Osteocyte (in vitro differentiated cells): ENCODE measurements at regions not wholly inside any gene's neighbourhood (a gene's known extent, or its start where the extent isn't known, plus 50 kb on each side); places are given as distances from the start of the nearest gene placed in this dataset.

Experiments
- DNase-seq: peaks from one replicate; pipeline ENCODE4 v3.0.0; 2021; ENCODE audit warnings: mixed read lengths; ENCODE audit not compliant: unreplicated experiment; ENCODE audit errors: extremely low spot score
- H3K27ac Mint-ChIP-seq: one replicate; pipeline ENCODE4 v1.8.0; 2021; ENCODE audit warnings: mild to moderate bottlenecking, mixed read lengths; ENCODE audit not compliant: unreplicated experiment
- H3K27me3 Mint-ChIP-seq: one replicate; pipeline ENCODE4 v1.8.0; 2021; ENCODE audit warnings: mixed read lengths; ENCODE audit not compliant: unreplicated experiment
- H3K36me3 Mint-ChIP-seq: one replicate; pipeline ENCODE4 v1.8.0; 2021; ENCODE audit warnings: mixed read lengths; ENCODE audit not compliant: unreplicated experiment
- H3K4me1 Mint-ChIP-seq: one replicate; pipeline ENCODE4 v1.8.0; 2021; ENCODE audit warnings: mixed read lengths; ENCODE audit not compliant: unreplicated experiment
- H3K4me3 Mint-ChIP-seq: one replicate; pipeline ENCODE4 v1.8.0; 2021; ENCODE audit warnings: mild to moderate bottlenecking, moderate library complexity, mixed read lengths; ENCODE audit not compliant: unreplicated experiment
- H3K9me3 Mint-ChIP-seq: one replicate; pipeline ENCODE4 v1.8.0; 2021; ENCODE audit warnings: mixed read lengths; ENCODE audit not compliant: unreplicated experiment
- TF ChIP-seq, protein P1 (sequence below): fragments of 200-600 bp; sonication (generic); IDR thresholded peaks from 2 replicates; pipeline ENCODE4 v1.5.0; 2021; ENCODE audit warnings: antibody characterized with exemption, mild to moderate bottlenecking, moderate library complexity

DNA sequence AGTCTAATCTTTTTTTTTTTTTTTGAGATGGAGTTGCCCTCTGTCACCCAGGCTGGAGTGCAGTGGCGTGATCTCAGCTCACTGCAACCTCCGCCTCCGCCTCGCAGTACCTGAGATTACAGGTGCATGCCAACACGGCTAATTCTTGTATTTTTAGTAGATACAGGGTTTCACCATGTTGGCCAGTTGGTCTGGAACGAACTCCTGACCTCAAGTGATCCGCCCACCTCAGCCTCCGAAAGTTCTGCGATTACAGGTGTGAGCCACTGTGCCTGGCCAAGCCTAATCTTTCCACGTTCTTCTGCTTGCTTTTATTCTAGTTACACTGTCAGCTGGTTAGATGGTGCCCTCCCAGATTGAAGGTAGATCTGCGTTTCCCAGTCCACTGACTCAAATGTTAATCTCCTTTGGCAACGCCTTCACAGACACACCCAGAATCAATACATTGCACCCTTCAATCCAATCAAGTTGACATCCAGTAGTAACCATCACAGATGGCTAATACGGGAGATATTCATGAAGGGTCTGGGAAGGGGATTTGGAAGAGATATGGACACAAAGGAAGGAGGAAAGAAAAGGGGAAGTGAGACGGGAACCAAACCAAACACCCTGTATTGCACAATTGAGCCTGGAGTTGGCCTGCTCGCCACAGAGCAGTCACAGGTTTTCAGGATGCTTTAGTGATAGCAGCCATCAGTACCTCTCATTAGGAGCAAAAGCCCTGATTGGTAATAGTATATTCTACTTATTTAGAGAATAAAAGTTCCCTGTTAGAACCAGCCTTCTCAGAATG lies 229.8 kb downstream of the PIK3C3 start:
- Mint-ChIP-seq H3K9me3 (no peaks in the 10 kb centered on the region), H3K36me3 (no peaks in the 10 kb centered on the region), H3K27me3 (no peaks in the 10 kb centered on the region), H3K4me1 (peaks cover 18% of the 10 kb centered on the region), H3K4me3 (no peak overlapping the region), H3K27ac (no peak overlapping the region)
- TF ChIP-seq, protein P1, sequence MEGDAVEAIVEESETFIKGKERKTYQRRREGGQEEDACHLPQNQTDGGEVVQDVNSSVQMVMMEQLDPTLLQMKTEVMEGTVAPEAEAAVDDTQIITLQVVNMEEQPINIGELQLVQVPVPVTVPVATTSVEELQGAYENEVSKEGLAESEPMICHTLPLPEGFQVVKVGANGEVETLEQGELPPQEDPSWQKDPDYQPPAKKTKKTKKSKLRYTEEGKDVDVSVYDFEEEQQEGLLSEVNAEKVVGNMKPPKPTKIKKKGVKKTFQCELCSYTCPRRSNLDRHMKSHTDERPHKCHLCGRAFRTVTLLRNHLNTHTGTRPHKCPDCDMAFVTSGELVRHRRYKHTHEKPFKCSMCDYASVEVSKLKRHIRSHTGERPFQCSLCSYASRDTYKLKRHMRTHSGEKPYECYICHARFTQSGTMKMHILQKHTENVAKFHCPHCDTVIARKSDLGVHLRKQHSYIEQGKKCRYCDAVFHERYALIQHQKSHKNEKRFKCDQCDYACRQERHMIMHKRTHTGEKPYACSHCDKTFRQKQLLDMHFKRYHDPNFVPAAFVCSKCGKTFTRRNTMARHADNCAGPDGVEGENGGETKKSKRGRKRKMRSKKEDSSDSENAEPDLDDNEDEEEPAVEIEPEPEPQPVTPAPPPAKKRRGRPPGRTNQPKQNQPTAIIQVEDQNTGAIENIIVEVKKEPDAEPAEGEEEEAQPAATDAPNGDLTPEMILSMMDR = no peak
- no peak for DNase-seq

DNA sequence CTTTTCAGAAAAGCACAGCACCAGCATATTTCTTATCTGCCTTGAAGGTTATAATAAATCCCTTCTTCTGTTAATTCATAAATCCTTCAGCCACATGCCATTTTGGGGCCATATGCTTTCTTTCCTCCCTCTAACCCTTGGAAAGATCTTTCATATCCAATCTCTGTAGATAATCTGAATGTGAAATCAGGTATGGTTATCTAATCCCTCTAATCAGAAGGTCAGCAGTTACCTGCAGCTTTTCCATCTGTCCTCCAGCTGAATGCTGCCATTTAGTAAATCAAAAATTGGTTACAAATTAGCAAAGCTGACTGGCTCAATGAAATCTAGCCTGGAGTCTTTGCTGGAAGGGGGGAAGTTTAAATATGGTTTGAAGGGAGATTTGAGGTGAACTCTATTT lies 230.5 kb downstream of the PIK3C3 start:
- H3K36me3 Mint-ChIP-seq = no peaks in the 10 kb centered on the region
- H3K4me3 Mint-ChIP-seq = no peak overlapping the region
- TF ChIP-seq, protein P1 = no peak
- peaks cover 18% of the 10 kb centered on the region for H3K4me1 Mint-ChIP-seq
- no peak for DNase-seq
- no peak overlapping the region for H3K27ac Mint-ChIP-seq
- no peaks in the 10 kb centered on the region for H3K9me3 Mint-ChIP-seq
- H3K27me3 Mint-ChIP-seq = no peaks in the 10 kb centered on the region

DNA sequence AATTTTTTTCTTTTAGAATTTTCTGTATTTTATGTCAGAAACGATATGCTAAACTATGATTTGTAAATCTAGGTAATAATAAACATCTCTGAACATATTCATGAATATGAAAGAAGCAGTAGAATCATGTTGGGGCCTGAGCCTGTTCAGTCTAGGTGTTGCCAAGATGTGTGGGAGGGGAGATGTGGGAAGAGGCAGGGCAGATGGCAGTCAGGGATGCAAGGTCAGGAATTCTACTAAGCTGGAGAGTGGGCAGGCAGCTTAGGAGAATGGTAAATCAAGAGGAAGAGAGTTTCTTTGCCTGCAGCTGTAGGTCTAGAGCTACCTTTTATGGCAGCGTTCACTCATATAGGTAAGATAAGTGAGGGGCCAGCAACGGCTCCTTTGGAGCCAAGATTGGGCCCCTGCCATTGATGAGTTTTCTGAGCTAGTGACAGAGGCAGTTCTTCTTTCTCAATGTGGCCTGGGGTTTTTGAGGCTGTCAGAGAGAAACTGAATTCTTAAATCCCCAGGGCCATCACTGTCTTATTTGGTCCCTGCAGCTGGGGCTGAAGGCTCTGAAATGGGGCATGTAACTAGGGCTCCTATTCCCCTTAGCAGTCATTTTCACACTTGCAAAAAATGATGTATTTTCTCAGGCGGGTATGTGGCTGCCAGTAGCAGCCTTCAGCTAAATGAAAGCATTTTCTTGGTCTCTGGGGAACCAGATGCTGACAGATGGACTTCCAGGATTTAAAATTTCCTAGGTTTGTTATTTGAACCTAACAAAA lies 232.8 kb downstream of the PIK3C3 start:
- no peaks in the 10 kb centered on the region for H3K27me3 Mint-ChIP-seq
- H3K4me3 Mint-ChIP-seq = no peak overlapping the region
- H3K9me3 Mint-ChIP-seq = no peaks in the 10 kb centered on the region
- H3K36me3 Mint-ChIP-seq = no peaks in the 10 kb centered on the region
- H3K27ac Mint-ChIP-seq = no peak overlapping the region
- TF ChIP-seq, protein P1 = no peak
- H3K4me1 Mint-ChIP-seq = peaks cover 18% of the 10 kb centered on the region
- no peak for DNase-seq

DNA sequence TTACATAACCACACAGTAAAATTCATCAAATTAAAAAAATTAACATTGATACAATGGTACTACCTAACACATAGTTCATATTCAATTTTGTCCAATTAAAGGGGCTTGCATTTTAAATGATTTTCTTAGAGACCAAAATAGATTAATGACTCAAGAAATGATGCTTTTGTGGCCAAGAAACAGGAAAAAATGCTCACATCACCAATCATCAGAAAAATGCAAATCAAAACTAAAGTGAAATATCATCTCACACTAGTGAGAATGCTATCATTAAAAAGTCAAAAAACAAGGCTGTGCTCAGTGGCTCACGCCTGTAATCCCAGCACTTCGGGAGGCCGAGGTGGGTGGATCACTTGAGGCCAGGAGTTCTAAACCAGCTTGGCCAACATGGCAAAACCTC lies 235.6 kb downstream of the PIK3C3 start:
- DNase-seq = no peak
- no peaks in the 10 kb centered on the region for H3K36me3 Mint-ChIP-seq
- no peak overlapping the region for H3K27ac Mint-ChIP-seq
- TF ChIP-seq, protein P1 = no peak
- H3K4me1 Mint-ChIP-seq = peaks cover 11% of the 10 kb centered on the region
- no peak overlapping the region for H3K4me3 Mint-ChIP-seq
- no peaks in the 10 kb centered on the region for H3K27me3 Mint-ChIP-seq
- H3K9me3 Mint-ChIP-seq = no peaks in the 10 kb centered on the region
